Stimulated activated CD8-positive, alpha-beta memory T cell treated with anti-CD3 and anti-CD28 coated beads, Interleukin-2, amount 100 ng/mL, for 1 hour (primary cell): ENCODE measurements at regions not wholly inside any gene's neighbourhood (a gene's known extent, or its start where the extent isn't known, plus 50 kb on each side); places are given as distances from the start of the nearest gene placed in this dataset.
"Not testable (repeated sequence)": the region's sequence is repeated elsewhere in the genome, so short reads cannot be mapped to it uniquely, and the experiment has no call there.

ENCODE experiments used
- DNase-seq, 2 donors: peaks; one replicate each; pipeline ENCODE4 v3.0.0-alpha.2; 2020; ENCODE audit warnings: low read depth in 2 of 2

GRCh38 chr12:131627151-131628022 is 83.5 kb upstream of the SFSWAP start:
- peak in 1 of 2 donors; percentile 19 for DNase-seq

- DNase-seq: no peak
Observed at GRCh38 chr12:131628023-131628740, 82.7 kb upstream of the SFSWAP start.

- no peak for DNase-seq
Observed at GRCh38 chr12:131628766-131629448, 82.0 kb upstream of the SFSWAP start.

GRCh38 chr12:131631230-131631629 is 79.7 kb upstream of the SFSWAP start:
- DNase-seq: no peak

- DNase-seq: not testable (repeated sequence)
Observed at GRCh38 chr12:131631889-131632651, 78.8 kb upstream of the SFSWAP start.

- not testable (repeated sequence) for DNase-seq
Observed at GRCh38 chr12:131632652-131633023, 78.3 kb upstream of the SFSWAP start.

GRCh38 chr12:131633610-131634009 is 77.3 kb upstream of the SFSWAP start:
- DNase-seq: not testable (repeated sequence)

GRCh38 chr12:131634037-131634436 is 76.9 kb upstream of the SFSWAP start:
- no peak for DNase-seq

GRCh38 chr12:131635012-131635411 is 75.9 kb upstream of the SFSWAP start:
- not testable (repeated sequence) for DNase-seq

- DNase-seq: no peak
Observed at GRCh38 chr12:131635491-131636122, 75.3 kb upstream of the SFSWAP start.

GRCh38 chr12:131636266-131636665 is 74.6 kb upstream of the SFSWAP start:
- DNase-seq: no peak

GRCh38 chr12:131636940-131637750 is 73.7 kb upstream of the SFSWAP start:
- no peak for DNase-seq

- DNase-seq: no peak
Observed at GRCh38 chr12:131637986-131638385, 72.9 kb upstream of the SFSWAP start.

- no peak for DNase-seq
Observed at GRCh38 chr12:131639270-131639940, 71.5 kb upstream of the SFSWAP start.

GRCh38 chr12:131640525-131640924 is 70.4 kb upstream of the SFSWAP start:
- no peak for DNase-seq

GRCh38 chr12:131641315-131641714 is 69.6 kb upstream of the SFSWAP start:
- DNase-seq: no peak

GRCh38 chr12:131642101-131642540 is 68.8 kb upstream of the SFSWAP start:
- DNase-seq: no peak

GRCh38 chr12:131642771-131643170 is 68.1 kb upstream of the SFSWAP start:
- DNase-seq: no peak

GRCh38 chr12:131643631-131644452 is 67.0 kb upstream of the SFSWAP start:
- DNase-seq: no peak
